ENCODE measurements at regions not wholly inside any gene's neighbourhood (a gene's known extent, or its start where the extent isn't known, plus 50 kb on each side); places are given as distances from the start of the nearest gene placed in this dataset.

- TF ChIP-seq CTCF (IDR thresholded peaks at IDR 0.05; ENCODE audit: low read length) (no peak), EZH2 (IDR thresholded peaks at IDR 0.05; ENCODE audit: borderline replicate concordance, low read length) (no peak)
These were observed 81.4 kb downstream of the BBS10 start for GRCh38 chr12:76266797-76267196.
